Medulla oblongata (tissue), 1 donor: ENCODE measurements at regions not wholly inside any gene's neighbourhood (a gene's known extent, or its start where the extent isn't known, plus 50 kb on each side); places are given as distances from the start of the nearest gene placed in this dataset.

ENCODE experiments used
- DNase-seq: peaks from one replicate; pipeline ENCODE4 v3.0.0-alpha.2; 2015; ENCODE audit errors: extremely low spot score

- no peak for DNase-seq
Observed at GRCh38 chrX:98605941-98606340, 1722.2 kb downstream of the RPA4 start.

- no peak for DNase-seq
Observed at GRCh38 chrX:98607739-98608138, 1724.0 kb downstream of the RPA4 start.

GRCh38 chrX:98627645-98628044 is 1743.9 kb downstream of the RPA4 start:
- DNase-seq = no peak

- no peak for DNase-seq
Observed at GRCh38 chrX:98637451-98637850, 1753.7 kb downstream of the RPA4 start.

GRCh38 chrX:98646351-98646750 is 1762.6 kb downstream of the RPA4 start:
- no peak for DNase-seq

GRCh38 chrX:98654565-98654964 is 1755.5 kb downstream of the PCDH19 start:
- no peak for DNase-seq
